Endothelial cell of umbilical vein (primary cell): ENCODE measurements at regions not wholly inside any gene's neighbourhood (a gene's known extent, or its start where the extent isn't known, plus 50 kb on each side); places are given as distances from the start of the nearest gene placed in this dataset.

ENCODE experiments used
- CTCF ChIP-seq, 2 donors: IDR thresholded peaks; 1 replicate in 1 of 2; 2 replicates in 1 of 2; pipeline ENCODE4 v1.5.1; 2011; ENCODE audit warnings: low read length in 2 of 2, mild to moderate bottlenecking in 2 of 2, moderate library complexity in 2 of 2, control low read depth in 1 of 2, inconsistent platforms in 1 of 2, low read depth in 1 of 2; ENCODE audit not compliant: insufficient read depth in 1 of 2; ENCODE audit errors: extremely low read depth in 1 of 2
- FOS ChIP-seq: IDR thresholded peaks from 2 replicates; pipeline ENCODE4 v1.6.1; 2011; ENCODE audit warnings: mild to moderate bottlenecking, low read length, moderate library complexity, borderline replicate concordance; ENCODE audit not compliant: insufficient read depth
- POLR2A ChIP-seq: IDR thresholded peaks from 2 replicates; pipeline ENCODE4 v1.6.1; 2012; ENCODE audit warnings: low read depth, mild to moderate bottlenecking, control low read depth, low read length

DNA sequence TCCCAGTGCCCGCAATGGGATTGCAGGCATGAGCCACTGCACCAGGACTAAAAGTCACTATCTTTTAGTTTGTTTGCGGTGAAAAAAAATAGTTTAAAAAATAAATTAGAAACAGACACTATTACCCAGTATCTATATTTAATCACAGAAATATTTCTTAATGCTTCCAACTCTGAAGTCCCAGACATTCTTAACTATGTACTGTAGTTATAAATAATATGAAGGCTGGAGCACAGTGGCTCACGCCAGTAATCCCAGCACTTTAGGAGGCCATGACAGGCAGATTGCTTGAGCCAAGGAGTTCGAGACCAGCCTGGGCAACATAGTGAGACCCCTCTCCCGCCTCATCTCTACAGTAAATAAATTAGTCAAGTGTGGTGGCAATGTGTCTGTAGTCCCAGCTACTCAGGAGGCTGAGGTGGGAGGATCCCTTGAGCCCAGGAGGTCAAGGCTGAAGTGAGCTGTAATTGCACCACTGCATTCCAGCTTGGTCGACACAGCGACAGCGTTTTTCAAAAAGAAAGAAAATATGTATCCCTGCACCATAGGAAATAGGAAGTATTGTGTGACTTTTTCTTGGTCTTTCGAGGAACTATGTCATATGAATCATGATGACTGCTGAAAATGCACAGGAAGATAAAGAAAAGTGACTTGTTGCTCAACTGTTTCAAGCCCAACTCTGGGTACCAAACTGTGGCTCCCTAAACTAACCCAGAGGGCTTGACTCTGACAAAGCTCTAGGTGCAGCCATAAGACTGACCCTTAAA, 74.9 kb upstream of the STEAP1B start:
- TF ChIP-seq POLR2A, result no peak
- no peak for TF ChIP-seq CTCF (IDR thresholded peaks at IDR 0.05; ENCODE audit: extremely low read depth in 1 of 2, insufficient read depth in 1 of 2, low read depth in 1 of 2, low read length in 2 of 2)
- TF ChIP-seq FOS, result no peak
